HEK293T (cell line): ENCODE measurements at regions not wholly inside any gene's neighbourhood (a gene's known extent, or its start where the extent isn't known, plus 50 kb on each side); places are given as distances from the start of the nearest gene placed in this dataset.

Experiments
- BHLHE40 ChIP-seq: fragments of 450-650 bp; IDR thresholded peaks from 2 replicates; pipeline ENCODE4 v1.6.1; 2016; ENCODE audit warnings: mild to moderate bottlenecking, moderate library complexity, borderline replicate concordance
- CTBP1 ChIP-seq: fragments of 450-650 bp; IDR thresholded peaks from 2 replicates; pipeline ENCODE4 v1.6.1; 2016; ENCODE audit warnings: borderline replicate concordance
- ELF4 ChIP-seq: fragments of 450-650 bp; IDR thresholded peaks from 2 replicates; pipeline ENCODE4 v1.6.1; 2017; ENCODE audit warnings: antibody characterized with exemption
- FOXA1 ChIP-seq: fragments of 450-650 bp; IDR thresholded peaks from 2 replicates; pipeline ENCODE4 v1.6.1; 2016; ENCODE audit warnings: mild to moderate bottlenecking
- FOXK2 ChIP-seq: fragments of 450-650 bp; IDR thresholded peaks from 2 replicates; pipeline ENCODE4 v1.6.1; 2016; ENCODE audit warnings: mild to moderate bottlenecking
- FOXM1 ChIP-seq: fragments of 450-650 bp; IDR thresholded peaks from 2 replicates; pipeline ENCODE4 v1.6.1; 2017; ENCODE audit warnings: mild to moderate bottlenecking, borderline replicate concordance
- HDGF ChIP-seq: fragments of 450-650 bp; IDR thresholded peaks from 2 replicates; pipeline ENCODE4 v1.6.1; 2017; ENCODE audit warnings: antibody characterized with exemption, borderline replicate concordance
- L3MBTL2 ChIP-seq: fragments of 450-650 bp; conservative IDR thresholded peaks from 2 replicates; pipeline ENCODE4 v1.6.1; 2016; ENCODE audit warnings: mild to moderate bottlenecking
- NFRKB ChIP-seq: fragments of 450-650 bp; IDR thresholded peaks from 2 replicates; pipeline ENCODE4 v1.6.1; 2016; ENCODE audit warnings: mild to moderate bottlenecking, moderate library complexity
- PKNOX1 ChIP-seq: fragments of 450-650 bp; IDR thresholded peaks from 2 replicates; pipeline ENCODE4 v1.6.1; 2016
- SP1 ChIP-seq: fragments of 450-650 bp; IDR thresholded peaks from 2 replicates; pipeline ENCODE4 v1.6.1; 2017
- SUZ12 ChIP-seq: fragments of 450-650 bp; IDR thresholded peaks from 2 replicates; pipeline ENCODE4 v1.6.1; 2016; ENCODE audit warnings: mild to moderate bottlenecking
- TARDBP ChIP-seq: fragments of 450-650 bp; IDR thresholded peaks from 2 replicates; pipeline ENCODE4 v1.6.1; 2016
- ZNF384 ChIP-seq: fragments of 450-650 bp; IDR thresholded peaks from 2 replicates; pipeline ENCODE4 v1.6.1; 2016

- no peak for TF ChIP-seq BHLHE40
- TF ChIP-seq FOXA1 = no peak
- TF ChIP-seq FOXM1 = no peak
- TF ChIP-seq PKNOX1 = no peak
- no peak for TF ChIP-seq SUZ12
- no peak for TF ChIP-seq HDGF
- TF ChIP-seq L3MBTL2 = no peak
- TF ChIP-seq FOXK2 = no peak
- no peak for TF ChIP-seq TARDBP
- no peak for TF ChIP-seq SP1
- no peak for TF ChIP-seq CTBP1
- TF ChIP-seq NFRKB = no peak
- no peak for TF ChIP-seq ZNF384
- TF ChIP-seq ELF4 = no peak
Measured at GRCh38 chr2:35651688-35652323, 703.8 kb upstream of the CRIM1 start.
